ENCODE measurements at regions not wholly inside any gene's neighbourhood (a gene's known extent, or its start where the extent isn't known, plus 50 kb on each side); places are given as distances from the start of the nearest gene placed in this dataset.

DNA sequence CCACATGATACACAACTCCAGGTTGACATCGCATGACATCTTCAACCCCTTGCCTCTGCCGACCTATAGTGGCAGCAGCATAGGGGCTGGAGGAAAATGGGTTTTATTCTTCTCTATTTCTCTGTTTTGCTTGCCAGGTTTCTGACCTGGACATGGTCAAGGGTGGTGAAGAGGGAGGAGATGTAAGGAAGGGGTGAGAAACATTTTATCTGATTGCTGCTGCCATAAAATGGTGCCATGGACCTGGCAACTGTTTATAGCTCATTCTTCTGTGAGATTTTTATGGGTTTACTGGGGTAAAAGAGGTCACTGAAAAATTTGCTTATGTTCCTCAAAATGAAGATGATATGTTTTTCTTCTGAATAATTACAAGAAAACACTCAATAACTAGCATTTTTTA lies 266.7 kb upstream of the FOXQ1 start:
- Mint-ChIP-seq H3K36me3 (ENCODE audit: low read depth) (no peaks in the 10 kb centered on the region), H3K27me3 (ENCODE audit: low read depth) (peaks cover 11% of the 10 kb centered on the region), H3K4me1 (peaks cover 5% of the 10 kb centered on the region), H3K9me3 (no peaks in the 10 kb centered on the region), H3K27ac (ENCODE audit: unreplicated experiment) (no peak overlapping the region), H3K4me3 (no peak overlapping the region)
- TF ChIP-seq, protein P1, sequence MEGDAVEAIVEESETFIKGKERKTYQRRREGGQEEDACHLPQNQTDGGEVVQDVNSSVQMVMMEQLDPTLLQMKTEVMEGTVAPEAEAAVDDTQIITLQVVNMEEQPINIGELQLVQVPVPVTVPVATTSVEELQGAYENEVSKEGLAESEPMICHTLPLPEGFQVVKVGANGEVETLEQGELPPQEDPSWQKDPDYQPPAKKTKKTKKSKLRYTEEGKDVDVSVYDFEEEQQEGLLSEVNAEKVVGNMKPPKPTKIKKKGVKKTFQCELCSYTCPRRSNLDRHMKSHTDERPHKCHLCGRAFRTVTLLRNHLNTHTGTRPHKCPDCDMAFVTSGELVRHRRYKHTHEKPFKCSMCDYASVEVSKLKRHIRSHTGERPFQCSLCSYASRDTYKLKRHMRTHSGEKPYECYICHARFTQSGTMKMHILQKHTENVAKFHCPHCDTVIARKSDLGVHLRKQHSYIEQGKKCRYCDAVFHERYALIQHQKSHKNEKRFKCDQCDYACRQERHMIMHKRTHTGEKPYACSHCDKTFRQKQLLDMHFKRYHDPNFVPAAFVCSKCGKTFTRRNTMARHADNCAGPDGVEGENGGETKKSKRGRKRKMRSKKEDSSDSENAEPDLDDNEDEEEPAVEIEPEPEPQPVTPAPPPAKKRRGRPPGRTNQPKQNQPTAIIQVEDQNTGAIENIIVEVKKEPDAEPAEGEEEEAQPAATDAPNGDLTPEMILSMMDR (conservative IDR thresholded peaks at IDR 0.05) = no peak
- DNase-seq (ENCODE audit: low read depth, low spot score) = no peak

GRCh38 chr6:1044040-1044836 lies 267.7 kb upstream of the FOXQ1 start:
- H3K4me3 Mint-ChIP-seq = no peak overlapping the region
- DNase-seq (ENCODE audit: low read depth, low spot score) = no peak
- TF ChIP-seq, protein P1 (conservative IDR thresholded peaks at IDR 0.05) = no peak
- H3K36me3 Mint-ChIP-seq (ENCODE audit: low read depth) = no peaks in the 10 kb centered on the region
- no peak overlapping the region for H3K27ac Mint-ChIP-seq (ENCODE audit: unreplicated experiment)
- H3K4me1 Mint-ChIP-seq = peaks cover 5% of the 10 kb centered on the region
- peaks cover 11% of the 10 kb centered on the region for H3K27me3 Mint-ChIP-seq (ENCODE audit: low read depth)
- H3K9me3 Mint-ChIP-seq = no peaks in the 10 kb centered on the region

- Mint-ChIP-seq H3K36me3 (ENCODE audit: low read depth) (no peaks in the 10 kb centered on the region), H3K4me1 (peaks cover 5% of the 10 kb centered on the region), H3K9me3 (no peaks in the 10 kb centered on the region), H3K27ac (ENCODE audit: unreplicated experiment) (no peak overlapping the region), H3K4me3 (no peak overlapping the region), H3K27me3 (ENCODE audit: low read depth) (peaks cover 11% of the 10 kb centered on the region)
- TF ChIP-seq, protein P1 (conservative IDR thresholded peaks at IDR 0.05) = no peak
- no peak for DNase-seq (ENCODE audit: low read depth, low spot score)
Measured at GRCh38 chr6:1043458-1043836, 268.5 kb upstream of the FOXQ1 start.

DNA sequence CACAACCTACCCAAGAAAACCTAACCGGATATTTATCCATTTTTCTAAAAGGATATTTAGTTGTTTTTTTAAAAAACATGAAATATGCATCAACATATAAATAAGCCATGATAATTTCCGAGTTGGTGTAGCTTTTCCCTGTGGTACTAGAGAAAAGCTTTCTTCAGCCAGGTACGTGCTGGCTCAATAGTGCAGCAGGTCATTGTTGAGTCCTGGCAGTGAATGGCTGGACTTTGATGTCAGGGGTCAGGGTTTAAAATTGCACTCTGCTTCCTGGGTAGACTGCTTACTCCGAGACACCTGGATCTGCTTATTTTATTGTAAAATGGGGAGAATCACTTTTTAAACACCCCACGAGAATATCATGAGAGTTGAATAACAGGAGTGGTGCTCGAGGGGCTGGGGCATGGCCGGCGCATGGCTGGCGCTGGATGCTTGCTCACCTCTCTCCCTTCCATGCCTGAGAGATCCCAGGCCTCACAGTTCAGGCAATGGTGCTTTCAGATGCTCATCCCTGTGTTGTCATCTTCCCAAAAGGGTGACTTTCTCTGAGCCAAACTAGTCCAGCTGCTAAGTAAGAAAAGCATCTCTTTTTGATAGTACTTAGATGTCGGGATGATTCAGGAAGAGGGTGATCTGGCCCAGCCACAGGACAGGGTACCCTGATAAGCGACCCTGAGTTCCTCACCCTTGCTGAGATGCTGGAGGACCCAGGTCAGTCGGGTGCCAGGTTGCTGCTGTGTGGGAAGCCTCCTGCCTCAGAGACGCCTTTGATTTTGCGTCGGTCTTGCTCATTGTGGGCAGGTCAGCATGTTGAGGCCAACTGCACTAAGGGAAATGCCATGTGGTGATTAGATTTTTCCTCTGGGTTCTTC lies 269.1 kb upstream of the FOXQ1 start:
- no peak for DNase-seq (ENCODE audit: low read depth, low spot score)
- Mint-ChIP-seq H3K36me3 (ENCODE audit: low read depth) (no peaks in the 10 kb centered on the region), H3K4me3 (no peak overlapping the region), H3K27me3 (ENCODE audit: low read depth) (peaks cover 13% of the 10 kb centered on the region), H3K27ac (ENCODE audit: unreplicated experiment) (no peak overlapping the region), H3K9me3 (no peaks in the 10 kb centered on the region), H3K4me1 (peaks cover under 1% of the 10 kb centered on the region)
- TF ChIP-seq, protein P1 (conservative IDR thresholded peaks at IDR 0.05) = no peak

DNA sequence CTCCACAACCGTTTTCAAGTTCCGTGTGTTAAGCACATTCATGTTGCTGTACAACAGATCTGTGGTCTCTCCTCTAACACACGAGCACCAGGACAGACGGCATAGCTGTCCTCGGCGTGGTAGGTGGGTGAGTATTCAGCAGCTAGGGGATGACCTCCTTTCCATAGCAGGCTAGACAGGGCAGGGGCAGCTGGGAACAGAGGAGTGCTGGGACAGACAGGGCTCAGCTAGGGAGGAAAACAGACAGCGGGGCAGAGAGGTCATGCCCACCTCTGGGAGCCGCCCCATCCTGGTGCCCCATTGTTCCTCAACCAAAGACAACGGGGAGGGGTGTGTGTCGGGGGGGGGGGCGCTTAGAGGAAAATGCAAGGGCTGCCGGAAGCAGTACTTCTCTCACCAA lies 271.5 kb upstream of the FOXQ1 start:
- Mint-ChIP-seq H3K36me3 (ENCODE audit: low read depth) (no peaks in the 10 kb centered on the region), H3K4me3 (no peak overlapping the region), H3K27me3 (ENCODE audit: low read depth) (peaks cover 10% of the 10 kb centered on the region), H3K4me1 (no peaks in the 10 kb centered on the region), H3K9me3 (no peaks in the 10 kb centered on the region), H3K27ac (ENCODE audit: unreplicated experiment) (no peak overlapping the region)
- TF ChIP-seq, protein P1 (conservative IDR thresholded peaks at IDR 0.05) = no peak
- no peak for DNase-seq (ENCODE audit: low read depth, low spot score)
